Mesenchymal stem cell (in vitro differentiated cells and primary cell): ENCODE measurements at regions not wholly inside any gene's neighbourhood (a gene's known extent, or its start where the extent isn't known, plus 50 kb on each side); places are given as distances from the start of the nearest gene placed in this dataset.

Experiments
- DNase-seq: peaks from one replicate; pipeline ENCODE4 v3.0.0-alpha.2; 2013
- H2AFZ ChIP-seq: one replicate; pipeline ENCODE4 v1.6.1; 2013; ENCODE audit warnings: low read depth, mild to moderate bottlenecking, control low read depth, inconsistent platforms, low read length, moderate library complexity
- H2AK5ac ChIP-seq: 2 replicates; pipeline ENCODE4 v1.6.1; 2013; ENCODE audit warnings: low read length, moderate library complexity, mild to moderate bottlenecking, inconsistent platforms; ENCODE audit not compliant: severe bottlenecking
- H2BK120ac ChIP-seq: one replicate; pipeline ENCODE4 v1.6.1; 2013; ENCODE audit warnings: low read depth, mild to moderate bottlenecking, inconsistent platforms, low read length, moderate library complexity
- H2BK12ac ChIP-seq, 2 experiments: one replicate each; pipeline ENCODE4 v1.6.1; 2013; ENCODE audit warnings: inconsistent platforms in 2 of 2, low read length in 2 of 2, mild to moderate bottlenecking in 2 of 2, moderate library complexity in 2 of 2, control low read depth in 1 of 2
- H2BK15ac ChIP-seq: one replicate; pipeline ENCODE4 v1.6.1; 2013; ENCODE audit warnings: mild to moderate bottlenecking, low read depth, inconsistent platforms; ENCODE audit not compliant: poor library complexity, severe bottlenecking
- H2BK5ac ChIP-seq: 2 replicates; pipeline ENCODE4 v1.6.1; 2013; ENCODE audit warnings: low read depth, mild to moderate bottlenecking, low read length, control low read depth, inconsistent platforms; ENCODE audit not compliant: poor library complexity, severe bottlenecking
- H3K14ac ChIP-seq, 2 experiments: one replicate each; pipeline ENCODE4 v1.6.1; 2013; ENCODE audit warnings: inconsistent platforms in 2 of 2, low read length in 2 of 2, control low read depth in 1 of 2, mild to moderate bottlenecking in 1 of 2, moderate library complexity in 1 of 2
- H3K18ac ChIP-seq, 2 experiments: one replicate each; pipeline ENCODE4 v1.6.1; 2013; ENCODE audit warnings: inconsistent platforms in 2 of 2, low read length in 2 of 2, control low read depth in 1 of 2, low read depth in 1 of 2, mild to moderate bottlenecking in 1 of 2
- H3K23ac ChIP-seq, 2 experiments: one replicate each; pipeline ENCODE4 v1.6.1; 2013; ENCODE audit warnings: inconsistent platforms in 2 of 2, low read length in 2 of 2, mild to moderate bottlenecking in 2 of 2, moderate library complexity in 2 of 2, control low read depth in 1 of 2
- H3K27ac ChIP-seq: 2 replicates; pipeline ENCODE4 v1.5.1; 2013; ENCODE audit warnings: mild to moderate bottlenecking, moderate library complexity, low read length, control low read depth, inconsistent platforms; ENCODE audit not compliant: poor library complexity, severe bottlenecking
- H3K27me3 ChIP-seq, 2 experiments: 2 replicates each; pipeline versions ENCODE4 v1.6.1 to v1.7.0; 2013; ENCODE audit warnings: low read length in 2 of 2, mild to moderate bottlenecking in 2 of 2, moderate library complexity in 2 of 2, control low read depth in 1 of 2, inconsistent platforms in 1 of 2; ENCODE audit not compliant: control insufficient read depth in 1 of 2, insufficient read depth in 1 of 2
- H3K36me3 ChIP-seq, 2 experiments: 2 replicates each; pipeline versions ENCODE4 v1.6.1 to v1.7.0; 2013; ENCODE audit warnings: low read length in 2 of 2, control low read depth in 1 of 2, inconsistent platforms in 1 of 2, low read depth in 1 of 2, mild to moderate bottlenecking in 1 of 2; ENCODE audit not compliant: insufficient read depth in 2 of 2, control insufficient read depth in 1 of 2
- H3K4ac ChIP-seq, 2 experiments: one replicate each; pipeline ENCODE4 v1.6.1; 2013; ENCODE audit warnings: inconsistent platforms in 2 of 2, low read length in 2 of 2, mild to moderate bottlenecking in 2 of 2, moderate library complexity in 2 of 2, control low read depth in 1 of 2, low read depth in 1 of 2
- H3K4me1 ChIP-seq: 2 replicates; pipeline ENCODE4 v1.6.1; 2013; ENCODE audit warnings: low read depth, low read length, control low read depth; ENCODE audit not compliant: control insufficient read depth, insufficient read depth
- H3K4me2 ChIP-seq: 2 replicates; pipeline ENCODE4 v1.6.1; 2013; ENCODE audit warnings: low read length, mild to moderate bottlenecking, inconsistent platforms; ENCODE audit not compliant: poor library complexity, severe bottlenecking
- H3K4me3 ChIP-seq, 2 experiments: 2 replicates each; pipeline versions ENCODE4 v1.5.1 to v1.7.0; 2013; ENCODE audit warnings: low read length in 2 of 2, mild to moderate bottlenecking in 2 of 2, control low read depth in 1 of 2, low read depth in 1 of 2; ENCODE audit not compliant: insufficient read depth in 1 of 2
- H3K79me1 ChIP-seq: replicated peaks from 2 replicates; pipeline ENCODE4 v1.6.1; 2013; ENCODE audit warnings: mild to moderate bottlenecking, control low read depth, low read length, inconsistent platforms; ENCODE audit not compliant: poor library complexity, severe bottlenecking
- H3K9ac ChIP-seq: 2 replicates; pipeline ENCODE4 v1.7.0; 2013; ENCODE audit warnings: mild to moderate bottlenecking, low read length, moderate library complexity
- H3K9me3 ChIP-seq: 2 replicates; pipeline ENCODE4 v1.7.0; 2013; ENCODE audit warnings: mild to moderate bottlenecking, low read length; ENCODE audit not compliant: control insufficient read depth
- H4K8ac ChIP-seq: one replicate; pipeline ENCODE4 v1.6.1; 2013; ENCODE audit warnings: inconsistent platforms, mild to moderate bottlenecking, low read length, moderate library complexity
- H4K91ac ChIP-seq: one replicate; pipeline ENCODE4 v1.6.1; 2013; ENCODE audit warnings: mild to moderate bottlenecking, low read length, inconsistent platforms
- WGBS: methylation state at CpG from one replicate; pipeline ENCODE4 v1.1.7; 2013; ENCODE audit warnings: mixed read lengths; 5-methylcytosine and 5-hydroxymethylcytosine counted together

- Histone ChIP-seq H2BK12ac (no peak overlapping the region), H3K9me3 (peaks cover 4% of the 10 kb centered on the region), H3K18ac (no peak overlapping the region), H3K4me3 (no peak overlapping the region), H4K91ac (no peak overlapping the region), H3K23ac (no peak overlapping the region), H3K9ac (no peak overlapping the region), H3K27me3 (no peaks in the 10 kb centered on the region), H2AFZ (no peak overlapping the region), H2BK120ac (no peak overlapping the region), H3K4me2 (no peak overlapping the region), H3K79me1 (no peaks in the 10 kb centered on the region), H2BK5ac (no peak overlapping the region), H2BK15ac (no peak overlapping the region), H4K8ac (no peak overlapping the region), H3K36me3 (no peaks in the 10 kb centered on the region), H2AK5ac (no peak overlapping the region), H3K27ac (no peak overlapping the region), H3K4me1 (no peaks in the 10 kb centered on the region), H3K14ac (no peak overlapping the region), H3K4ac (no peak overlapping the region)
- no peak for DNase-seq
- WGBS = 85% methylated on average over 29 of the region's 30 CpGs
These were observed 258.7 kb downstream of the IRX1 start for GRCh38 chr5:3854188-3854821.

GRCh38 chr5:3856036-3856435 lies 260.4 kb downstream of the IRX1 start:
- H4K91ac ChIP-seq = no peak overlapping the region
- no peak overlapping the region for H2BK12ac ChIP-seq
- H3K4ac ChIP-seq = no peak overlapping the region
- DNase-seq = no peak
- no peak overlapping the region for H3K18ac ChIP-seq
- no peaks in the 10 kb centered on the region for H3K4me1 ChIP-seq
- no peak overlapping the region for H2AK5ac ChIP-seq
- 81% methylated on average over 4 of the region's 6 CpGs for WGBS
- no peak overlapping the region for H3K9ac ChIP-seq
- H3K27me3 ChIP-seq = no peaks in the 10 kb centered on the region
- H3K9me3 ChIP-seq = peaks cover 4% of the 10 kb centered on the region
- no peak overlapping the region for H2AFZ ChIP-seq
- H3K23ac ChIP-seq = no peak overlapping the region
- H2BK15ac ChIP-seq = no peak overlapping the region
- no peak overlapping the region for H3K4me2 ChIP-seq
- no peak overlapping the region for H3K4me3 ChIP-seq
- H3K36me3 ChIP-seq = no peaks in the 10 kb centered on the region
- no peak overlapping the region for H2BK5ac ChIP-seq
- no peak overlapping the region for H3K14ac ChIP-seq
- no peak overlapping the region for H2BK120ac ChIP-seq
- no peak overlapping the region for H3K27ac ChIP-seq
- H3K79me1 ChIP-seq = no peaks in the 10 kb centered on the region
- H4K8ac ChIP-seq = no peak overlapping the region

GRCh38 chr5:3858524-3858923 lies 262.9 kb downstream of the IRX1 start:
- Histone ChIP-seq H3K23ac (no peak overlapping the region), H3K79me1 (no peaks in the 10 kb centered on the region), H3K9me3 (peaks cover 9% of the 10 kb centered on the region), H2AK5ac (no peak overlapping the region), H3K4me3 (no peak overlapping the region), H2BK5ac (no peak overlapping the region), H4K91ac (no peak overlapping the region), H3K36me3 (no peaks in the 10 kb centered on the region), H3K4ac (no peak overlapping the region), H3K27me3 (no peaks in the 10 kb centered on the region), H2AFZ (no peak overlapping the region), H3K4me1 (no peaks in the 10 kb centered on the region), H3K18ac (no peak overlapping the region), H4K8ac (no peak overlapping the region), H3K9ac (no peak overlapping the region), H3K27ac (no peak overlapping the region), H2BK12ac (no peak overlapping the region), H2BK120ac (no peak overlapping the region), H3K4me2 (no peak overlapping the region), H3K14ac (no peak overlapping the region), H2BK15ac (no peak overlapping the region)
- no peak for DNase-seq
- 68% methylated on average over 4 of the region's 4 CpGs for WGBS

GRCh38 chr5:3862906-3863305 lies 267.3 kb downstream of the IRX1 start:
- H2AK5ac ChIP-seq = no peak overlapping the region
- H3K18ac ChIP-seq = no peak overlapping the region
- H2BK5ac ChIP-seq = no peak overlapping the region
- H3K4me2 ChIP-seq = no peak overlapping the region
- H3K36me3 ChIP-seq = no peaks in the 10 kb centered on the region
- no peaks in the 10 kb centered on the region for H3K4me1 ChIP-seq
- no peak overlapping the region for H3K27ac ChIP-seq
- no peaks in the 10 kb centered on the region for H3K27me3 ChIP-seq
- no peak overlapping the region for H3K14ac ChIP-seq
- H2AFZ ChIP-seq = no peak overlapping the region
- H2BK15ac ChIP-seq = no peak overlapping the region
- no peak overlapping the region for H3K4ac ChIP-seq
- no peak overlapping the region for H3K9ac ChIP-seq
- peaks cover 14% of the 10 kb centered on the region for H3K9me3 ChIP-seq
- H3K23ac ChIP-seq = no peak overlapping the region
- no peak overlapping the region for H2BK120ac ChIP-seq
- no peak overlapping the region for H4K8ac ChIP-seq
- no peaks in the 10 kb centered on the region for H3K79me1 ChIP-seq
- no peak overlapping the region for H2BK12ac ChIP-seq
- no peak for DNase-seq
- no peak overlapping the region for H4K91ac ChIP-seq
- H3K4me3 ChIP-seq = no peak overlapping the region
- 72% methylated on average over 4 of the region's 4 CpGs for WGBS
